ENCODE measurements at regions not wholly inside any gene's neighbourhood (a gene's known extent, or its start where the extent isn't known, plus 50 kb on each side); places are given as distances from the start of the nearest gene placed in this dataset.

- TF ChIP-seq CTCF (IDR thresholded peaks at IDR 0.05) (no peak), POLR2A (IDR thresholded peaks at IDR 0.05) (no peak)
Measured at GRCh38 chr13:44812818-44813217, 176.5 kb downstream of the NUFIP1 start.
